Activated CD4-positive, alpha-beta T cell treated with anti-CD3 and anti-CD28 coated beads for 1 hour (primary cell): ENCODE measurements at regions not wholly inside any gene's neighbourhood (a gene's known extent, or its start where the extent isn't known, plus 50 kb on each side); places are given as distances from the start of the nearest gene placed in this dataset.
"Not testable (repeated sequence)": the region's sequence is repeated elsewhere in the genome, so short reads cannot be mapped to it uniquely, and the experiment has no call there.

Source experiments
- DNase-seq: peaks from one replicate; pipeline ENCODE4 v3.0.0-alpha.2; 2020

DNA sequence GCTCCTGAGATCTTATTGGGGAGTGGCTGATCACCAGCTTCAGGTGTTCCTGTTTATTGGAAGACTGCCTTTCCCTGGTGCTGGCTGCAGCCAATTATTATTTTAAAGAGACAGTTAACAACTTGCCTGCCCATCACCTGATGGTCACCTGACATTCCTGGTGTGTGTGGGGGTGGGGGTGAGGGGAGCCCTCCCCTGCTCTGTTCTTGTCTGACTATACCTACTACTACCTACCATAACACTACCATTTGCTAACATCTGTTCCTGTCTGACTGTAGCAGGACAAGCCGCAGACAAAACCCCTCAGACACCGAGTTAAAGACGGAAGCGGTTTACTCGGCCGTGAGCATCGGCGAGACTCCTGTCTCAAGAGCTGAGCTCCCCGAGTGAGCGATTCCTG, 54.9 kb upstream of the NBPF3 start:
- DNase-seq, result no peak

DNA sequence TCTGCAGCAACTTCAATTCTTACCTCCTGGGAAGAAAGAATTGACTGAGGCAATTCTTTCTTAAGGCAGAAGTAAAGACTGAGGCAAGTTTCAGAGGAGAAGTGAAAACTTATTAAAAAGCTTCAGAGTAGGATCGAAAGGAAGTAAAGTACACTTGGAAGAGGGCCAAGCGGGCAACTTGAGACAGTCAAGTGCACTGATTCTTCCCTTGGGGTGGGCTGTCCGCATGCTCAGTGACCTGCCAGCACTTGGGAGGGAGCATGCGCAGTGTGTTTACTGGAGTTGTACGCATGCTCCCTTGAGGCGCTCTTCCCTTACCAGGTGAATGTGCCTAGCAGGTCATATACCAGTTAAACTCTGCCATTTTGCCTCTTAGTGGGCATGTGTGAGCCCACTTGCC, 55.3 kb upstream of the NBPF3 start:
- DNase-seq, result no peak

DNA sequence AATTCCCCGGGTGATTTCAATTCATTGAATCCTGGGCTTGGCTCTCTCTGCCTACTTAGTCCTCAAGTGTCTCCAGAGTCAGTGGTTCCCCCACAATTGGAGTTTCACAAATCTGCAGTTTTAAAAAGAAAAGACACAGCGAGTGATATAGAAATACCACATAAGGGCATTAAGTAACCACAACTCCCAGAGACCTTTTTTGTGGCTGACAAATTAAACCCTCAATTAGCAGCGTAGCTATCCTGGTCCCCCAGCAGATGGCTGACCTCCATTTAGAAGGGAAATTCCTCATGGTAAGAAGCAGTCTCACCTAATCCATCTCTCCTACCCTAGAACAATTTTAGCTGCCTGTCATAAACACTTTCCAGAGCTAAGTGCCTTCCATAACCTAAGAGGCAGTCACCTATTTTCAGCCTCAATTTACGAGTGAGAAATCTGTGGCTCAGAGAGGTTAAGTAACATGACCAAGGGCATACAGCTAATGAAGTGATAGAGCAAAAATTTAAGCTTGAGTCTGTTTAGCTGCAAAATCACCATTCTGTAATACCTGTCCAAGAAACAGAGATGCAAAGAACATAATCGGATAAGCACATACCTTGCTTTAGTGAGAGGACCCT, 56.0 kb upstream of the NBPF3 start:
- DNase-seq, result no peak

DNA sequence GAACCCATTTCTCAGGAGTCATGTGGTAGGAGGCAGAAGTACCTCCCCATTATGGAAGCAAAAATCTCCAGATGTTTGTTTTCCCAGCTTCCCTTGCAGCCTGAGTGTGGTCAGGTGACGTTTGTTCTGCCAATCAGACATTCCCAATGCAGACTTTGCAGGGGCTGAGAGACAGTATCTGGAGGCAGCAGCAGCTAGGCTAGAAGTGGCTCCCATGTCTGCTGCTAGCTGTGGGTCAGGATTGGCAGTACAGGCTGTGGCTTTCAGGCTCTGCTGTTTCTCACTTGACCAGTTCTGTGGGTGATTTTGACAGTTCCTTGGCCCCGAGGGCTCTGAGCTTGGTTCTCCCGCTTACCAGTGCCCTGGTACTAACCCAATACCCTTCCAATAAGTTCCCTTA, 58.6 kb upstream of the NBPF3 start:
- DNase-seq, result no peak

DNA sequence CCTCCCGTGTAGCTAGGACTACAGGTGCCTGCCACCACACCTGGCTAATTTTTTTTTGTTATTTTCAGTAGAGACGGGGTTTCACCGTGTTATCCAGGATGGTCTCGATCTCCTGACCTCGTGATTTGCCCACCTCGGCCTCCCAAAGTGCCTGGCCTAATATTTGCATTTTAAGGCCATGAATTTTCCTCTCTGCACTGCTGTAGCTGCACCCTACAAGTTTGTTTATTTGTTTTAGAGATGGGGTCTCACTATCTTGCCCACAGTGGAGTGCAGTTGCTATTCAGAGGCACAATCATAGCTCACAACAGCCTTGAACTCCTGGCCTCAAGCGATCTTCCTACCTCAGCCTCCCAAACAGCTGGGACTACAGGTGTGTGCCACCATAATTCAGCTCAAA, 59.8 kb upstream of the NBPF3 start:
- not testable (repeated sequence) for DNase-seq

DNA sequence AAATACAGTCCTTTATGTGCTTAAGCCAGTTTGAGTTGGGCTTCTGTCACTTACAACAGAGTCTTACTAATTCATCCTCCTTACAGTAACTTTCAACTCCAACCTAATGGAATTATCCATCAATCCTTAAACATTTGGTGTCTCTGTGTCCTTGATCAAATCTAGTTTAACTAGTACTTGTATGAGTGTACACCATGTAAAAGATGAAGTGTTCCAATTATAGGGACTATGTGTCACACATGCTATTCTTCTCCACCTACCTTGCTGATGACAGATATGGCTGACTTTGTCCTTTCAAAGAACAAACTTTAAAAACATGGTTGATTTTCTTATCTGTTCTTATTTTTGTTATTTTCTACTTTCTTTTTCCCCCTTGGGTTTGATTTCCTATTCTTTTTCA, 60.4 kb upstream of the NBPF3 start:
- no peak for DNase-seq

DNA sequence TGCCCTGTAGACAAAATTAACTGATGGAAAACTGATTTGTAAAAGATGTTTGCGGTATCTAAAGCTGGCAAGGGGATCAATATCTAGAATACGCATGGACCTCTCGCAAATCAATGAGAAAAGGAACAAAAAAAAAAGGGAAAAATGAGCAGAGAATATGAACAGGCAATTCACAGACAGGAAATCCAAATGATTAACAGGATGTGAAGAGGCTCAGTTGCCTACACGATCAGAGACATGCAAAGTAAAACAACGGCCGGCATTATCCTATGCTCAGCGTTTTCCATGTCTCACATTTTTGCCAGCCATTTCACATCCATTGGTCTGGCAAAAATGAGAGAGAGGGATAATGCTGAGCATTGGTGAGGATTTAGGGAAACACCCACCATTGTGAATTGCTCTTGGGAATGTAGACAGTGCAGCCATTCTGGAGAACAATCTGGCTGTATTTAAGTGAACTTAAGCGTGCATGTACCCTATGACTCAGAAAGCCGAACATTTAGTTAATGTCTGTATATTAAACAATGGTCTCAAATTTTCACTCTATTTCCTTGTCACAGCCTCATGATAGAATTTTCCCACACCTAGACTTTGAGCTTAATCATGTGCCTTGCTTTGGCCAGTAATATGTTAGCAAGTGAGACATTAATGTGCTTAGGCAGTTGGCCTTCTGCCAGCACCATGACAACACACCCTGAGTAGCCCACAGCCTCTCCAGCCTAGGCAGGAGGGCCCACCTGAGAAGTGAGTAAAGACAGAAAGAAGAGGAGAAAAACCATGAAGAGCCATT, 61.0 kb upstream of the NBPF3 start:
- DNase-seq, result no peak

DNA sequence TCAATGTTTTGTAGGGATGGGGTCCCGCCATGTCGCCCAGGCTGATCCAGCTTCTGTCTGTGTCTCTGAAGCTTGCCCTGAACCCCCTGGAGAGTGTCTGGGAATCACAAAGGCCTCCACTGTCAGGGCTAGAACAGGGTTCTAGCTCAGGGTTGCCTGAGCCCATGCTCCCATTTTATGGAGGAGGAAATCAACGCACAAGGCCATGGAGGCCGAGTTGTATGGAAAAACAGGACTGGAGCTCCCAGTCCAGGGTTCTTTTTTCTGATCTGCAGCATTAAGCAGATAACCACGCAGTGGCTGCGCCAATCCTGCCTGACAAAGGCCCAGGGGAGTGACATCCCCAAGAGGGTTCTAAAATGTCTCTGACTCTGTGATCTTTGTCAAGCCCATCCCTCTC, 67.6 kb upstream of the NBPF3 start:
- DNase-seq, result no peak

DNA sequence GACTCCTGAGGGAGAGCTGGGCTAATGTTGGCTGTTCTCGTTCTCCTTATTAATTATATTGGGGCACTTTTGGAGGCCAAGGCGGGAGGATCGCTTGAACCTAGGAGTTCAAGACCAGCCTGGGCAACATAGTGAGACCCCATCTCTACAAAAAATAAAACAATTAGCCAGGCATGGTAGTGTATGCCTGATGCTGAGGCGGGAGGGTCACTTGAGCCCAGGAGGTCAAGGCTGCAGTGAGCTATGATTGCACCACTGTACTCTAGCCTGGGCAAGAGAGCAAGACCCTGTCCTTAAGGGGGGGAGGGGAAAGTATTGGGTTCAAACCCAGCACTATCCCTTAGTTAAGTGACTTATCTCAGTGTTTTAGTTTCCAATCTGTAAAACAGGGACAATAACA, 70.0 kb upstream of the NBPF3 start:
- no peak for DNase-seq

DNA sequence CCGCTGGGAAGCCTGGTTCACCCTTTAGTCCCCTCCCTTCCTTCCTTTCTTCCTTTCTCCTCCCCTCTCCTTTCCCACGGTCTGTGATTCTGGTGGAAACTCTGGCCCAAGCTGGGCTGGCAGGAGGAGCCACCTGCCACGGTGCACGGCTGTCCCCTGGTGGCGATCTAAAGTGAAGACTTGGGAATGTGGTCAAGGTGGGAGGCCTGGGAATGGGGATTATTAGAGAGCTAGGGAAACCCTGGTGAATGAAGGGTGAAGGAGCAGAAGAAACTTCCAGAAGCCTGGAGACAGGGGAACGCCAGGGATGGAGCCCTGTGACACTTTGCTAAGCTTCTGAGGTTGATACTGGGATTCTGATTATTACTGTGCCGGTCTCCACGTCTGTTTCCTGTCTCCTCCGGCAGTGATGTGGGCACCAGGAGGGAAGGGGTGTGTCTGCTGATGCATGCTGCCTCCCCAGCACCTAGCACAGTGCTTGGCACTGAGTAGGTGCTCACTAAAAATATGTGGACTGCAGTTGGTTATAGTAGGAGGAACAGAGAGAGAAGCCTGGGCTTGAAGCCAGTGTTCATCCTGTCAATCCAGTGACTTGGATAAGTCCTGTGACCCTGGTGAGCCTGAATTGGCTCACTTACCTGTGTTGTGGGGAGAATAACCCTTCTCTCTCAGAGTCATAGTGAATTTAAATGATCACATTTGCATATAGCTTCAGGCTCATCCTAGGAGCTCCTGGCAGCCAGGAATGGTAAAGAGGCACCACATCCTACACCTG, 71.2 kb upstream of the NBPF3 start:
- DNase-seq, result peak; percentile 46

DNA sequence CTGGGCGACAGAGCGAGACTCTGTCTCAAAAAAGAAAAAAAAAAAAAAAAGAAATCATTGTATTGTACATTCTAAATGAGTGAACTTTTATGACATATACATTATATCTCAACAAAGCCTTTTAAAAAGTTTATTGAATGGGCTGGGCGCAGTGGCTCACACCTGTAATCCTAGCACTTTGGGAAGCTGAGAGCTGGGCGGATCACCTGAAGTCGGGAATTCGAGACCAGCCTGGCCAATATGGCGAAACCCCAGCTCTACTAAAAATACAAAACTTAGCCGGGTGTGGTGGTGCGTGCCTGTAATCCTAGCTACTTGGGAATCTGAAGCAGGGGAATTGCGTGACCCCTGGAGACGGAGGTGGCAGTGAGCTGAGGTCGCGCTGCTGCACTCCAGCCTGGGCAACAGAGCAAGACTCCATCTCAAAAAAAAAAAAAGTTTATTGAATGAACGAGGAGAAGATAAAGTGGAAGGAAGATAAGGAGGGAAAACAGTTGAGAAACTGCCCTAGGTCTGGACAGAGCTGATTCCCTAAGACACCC, 71.9 kb upstream of the NBPF3 start:
- not testable (repeated sequence) for DNase-seq

DNA sequence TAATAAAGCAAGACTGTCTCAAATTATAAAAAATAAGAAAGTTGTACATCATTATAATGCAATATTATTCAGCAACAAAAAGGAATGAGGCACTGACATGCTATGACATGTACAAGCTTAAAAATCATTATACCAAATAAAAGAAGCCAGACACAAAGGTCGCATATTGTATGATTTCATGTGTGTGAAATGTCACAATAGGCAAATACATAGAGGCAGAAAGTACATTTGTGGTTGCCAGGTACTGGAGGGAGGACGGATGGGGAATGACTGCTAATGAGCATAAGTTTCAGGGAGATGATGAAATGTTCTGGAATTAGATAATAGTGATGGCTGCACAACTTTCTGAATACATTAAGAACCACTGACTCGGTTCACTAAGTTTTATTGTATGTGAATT, 73.6 kb upstream of the NBPF3 start:
- no peak for DNase-seq

DNA sequence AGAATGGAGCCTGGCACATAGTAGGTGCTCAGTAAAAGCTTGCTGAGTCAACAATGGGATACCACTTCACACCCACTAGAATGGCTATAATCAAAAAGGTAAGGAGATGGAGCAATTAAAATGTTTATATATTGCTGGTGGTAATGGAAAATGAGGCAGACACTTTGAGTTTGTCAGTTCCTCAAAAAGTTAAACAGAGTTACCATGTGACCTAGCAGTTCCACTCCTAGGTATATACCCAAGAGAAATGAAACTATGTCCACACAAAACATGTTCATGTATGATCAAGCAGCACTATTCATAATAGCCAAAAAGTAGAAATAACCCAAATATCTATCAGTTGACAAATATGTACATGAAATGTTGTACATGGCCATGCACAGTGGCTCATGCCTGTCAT, 74.8 kb upstream of the ECE1 start:
- no peak for DNase-seq

DNA sequence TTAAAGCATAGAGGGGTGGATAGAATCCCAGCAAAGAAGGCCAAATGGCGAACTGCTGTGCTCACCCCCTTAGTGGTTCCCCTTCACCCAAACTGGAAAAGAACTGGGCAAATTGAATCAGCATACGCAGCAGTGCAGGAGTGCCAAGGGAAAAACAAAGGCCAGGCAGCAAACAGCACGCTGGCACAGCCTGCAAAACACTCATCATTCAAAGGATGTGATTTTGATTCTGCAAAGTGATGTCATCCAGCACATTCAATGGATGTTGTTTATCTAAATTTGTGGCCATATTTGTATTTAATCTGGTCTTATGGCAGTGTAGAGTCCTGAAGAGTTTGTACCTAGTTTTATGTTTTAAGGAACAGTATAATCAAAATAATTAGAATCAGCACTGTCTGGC, 71.8 kb upstream of the ECE1 start:
- DNase-seq, result no peak

DNA sequence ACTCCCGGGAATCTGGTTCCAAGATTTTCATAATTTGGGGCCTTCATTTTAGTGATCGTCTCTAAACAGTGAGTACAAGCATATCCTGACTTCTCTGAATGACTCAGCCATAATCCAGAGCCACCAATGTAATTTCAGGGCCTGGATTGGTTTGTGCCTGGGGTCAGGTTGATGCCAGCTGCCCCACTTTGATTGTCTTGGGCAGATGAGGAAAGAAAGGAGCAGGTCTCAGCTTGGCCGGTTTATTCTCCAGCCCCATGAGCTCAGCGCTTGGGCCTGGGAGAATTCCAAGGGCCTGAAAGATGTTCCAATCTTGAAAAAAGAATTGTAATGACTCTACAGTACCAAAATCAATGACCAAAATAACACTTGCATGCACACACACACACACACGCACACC, 71.2 kb upstream of the ECE1 start:
- no peak for DNase-seq

DNA sequence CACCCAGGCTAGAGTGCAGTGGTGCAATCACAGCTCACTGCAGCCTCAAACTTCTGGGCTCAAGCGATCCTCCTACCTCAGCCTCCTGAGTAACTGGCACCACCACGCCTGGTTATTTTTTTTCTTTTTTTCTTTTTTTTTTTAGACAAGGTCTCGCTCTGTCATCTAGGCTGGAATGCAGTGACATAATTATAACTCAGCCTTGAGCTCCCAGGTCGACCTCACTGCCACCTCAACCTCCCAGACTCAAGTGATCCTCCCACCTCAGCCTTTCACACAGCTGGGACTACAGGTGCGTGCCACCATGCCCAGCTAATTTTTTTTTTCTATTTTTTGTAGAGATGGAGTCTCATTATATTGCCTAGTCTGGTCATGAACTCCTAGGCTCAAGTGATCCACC, 66.9 kb upstream of the ECE1 start:
- DNase-seq, result no peak

DNA sequence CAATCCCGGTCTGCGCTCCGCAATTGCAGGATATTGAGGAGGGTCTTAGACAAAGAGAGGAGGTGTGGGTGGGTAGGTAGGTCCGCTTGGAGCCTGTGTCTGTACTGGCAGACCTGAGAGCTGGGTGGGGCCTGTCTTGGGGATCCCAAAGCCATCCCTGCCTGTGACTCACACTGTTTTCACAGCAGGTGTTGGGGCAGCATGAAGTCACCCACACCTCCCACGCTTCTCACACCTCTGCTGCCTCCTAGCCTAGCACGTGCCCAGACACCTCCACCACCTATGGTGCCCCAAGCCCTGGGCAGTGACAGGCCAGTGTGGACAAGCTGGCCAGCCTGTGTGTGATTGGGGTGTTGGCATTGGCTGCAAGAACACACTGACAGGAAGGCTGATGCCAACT, 65.7 kb upstream of the ECE1 start:
- no peak for DNase-seq

DNA sequence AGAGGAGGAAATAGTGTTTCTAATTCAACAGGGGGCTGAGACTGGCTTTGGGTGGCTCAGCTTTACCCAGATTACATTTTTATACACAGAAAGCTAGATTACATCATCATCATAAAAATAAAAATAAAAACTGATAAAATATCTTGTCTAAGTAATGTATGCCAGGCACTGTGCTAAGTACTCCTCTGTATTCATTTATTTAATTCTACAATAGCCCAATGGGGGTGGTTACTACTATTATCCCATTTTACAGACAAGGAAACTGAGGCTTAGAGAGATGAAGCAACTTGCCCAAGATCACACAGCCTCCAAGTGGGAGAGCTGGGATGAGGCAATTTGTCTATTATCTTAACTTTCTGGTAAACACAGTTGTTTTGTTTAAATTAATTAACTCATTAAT, 62.3 kb upstream of the ECE1 start:
- no peak for DNase-seq

DNA sequence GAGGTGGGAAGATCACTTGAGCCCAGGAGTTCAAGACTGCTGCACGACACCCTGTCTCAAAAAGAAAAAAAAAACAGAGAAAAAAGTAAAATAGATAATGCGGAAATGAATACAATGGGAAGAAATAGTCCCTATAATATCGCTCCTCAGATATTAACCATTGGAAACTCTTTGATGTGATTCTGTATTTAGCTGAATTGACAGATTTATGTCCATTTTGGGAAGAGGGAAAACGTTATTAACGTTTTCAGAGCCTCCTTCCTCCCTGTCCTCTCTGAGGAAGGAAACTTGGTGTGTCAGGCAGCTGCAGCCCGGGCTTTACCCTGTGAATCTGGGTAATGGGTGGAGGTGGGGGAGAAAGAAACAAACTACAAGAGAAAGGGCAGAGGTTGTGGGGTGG, 61.6 kb upstream of the ECE1 start:
- no peak for DNase-seq

DNA sequence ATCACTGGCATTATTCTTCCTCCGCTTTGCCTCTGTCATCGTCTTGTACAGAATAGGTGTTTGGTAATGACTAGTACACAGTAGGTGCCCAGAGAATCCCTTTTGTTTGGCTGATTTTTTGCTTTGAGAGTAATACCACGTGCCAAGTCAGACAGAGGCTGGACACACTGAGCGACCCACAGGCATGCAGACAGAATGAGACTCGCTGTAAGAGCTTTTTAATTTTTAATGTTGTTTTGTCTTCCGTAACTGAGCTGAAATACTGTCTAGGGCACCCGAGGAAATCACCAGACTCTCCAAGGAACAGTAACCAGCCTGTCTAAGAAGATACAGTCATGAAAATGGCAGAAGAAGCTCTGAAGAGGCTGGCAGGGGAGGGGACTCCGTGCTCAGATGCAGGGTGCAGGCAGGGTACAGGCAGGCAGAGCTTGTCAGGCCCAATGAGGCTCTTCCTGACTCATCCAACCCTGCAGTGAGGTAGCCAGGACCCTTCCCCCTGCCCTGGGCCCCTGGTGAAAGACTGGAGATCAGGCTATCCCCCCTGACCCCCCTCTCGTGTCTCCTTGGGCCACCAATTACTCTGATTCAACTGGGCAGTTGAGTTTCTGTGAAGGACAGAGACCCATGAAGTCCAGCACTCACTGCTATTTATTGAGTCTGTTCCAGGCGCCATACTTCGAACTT, 60.1 kb upstream of the ECE1 start:
- no peak for DNase-seq

DNA sequence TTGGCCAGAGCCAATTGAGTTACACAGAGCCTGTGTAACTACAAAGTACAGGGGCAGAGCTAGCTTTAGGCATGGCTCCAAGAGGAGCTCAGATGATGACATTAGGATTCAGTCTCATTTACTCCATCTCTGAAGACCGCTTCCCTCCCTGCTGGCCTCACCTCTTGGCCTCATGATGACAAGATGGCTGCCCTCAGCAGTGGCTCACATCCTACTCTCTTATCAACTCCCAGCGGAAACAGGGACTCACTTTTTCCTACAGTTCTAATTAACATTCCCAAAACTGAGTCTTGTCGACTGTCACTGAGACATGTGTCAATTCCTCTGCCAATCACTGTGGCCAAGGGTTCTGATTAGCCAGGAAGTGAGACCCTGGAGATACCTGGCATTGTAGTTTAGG, 59.4 kb upstream of the ECE1 start:
- DNase-seq, result no peak

DNA sequence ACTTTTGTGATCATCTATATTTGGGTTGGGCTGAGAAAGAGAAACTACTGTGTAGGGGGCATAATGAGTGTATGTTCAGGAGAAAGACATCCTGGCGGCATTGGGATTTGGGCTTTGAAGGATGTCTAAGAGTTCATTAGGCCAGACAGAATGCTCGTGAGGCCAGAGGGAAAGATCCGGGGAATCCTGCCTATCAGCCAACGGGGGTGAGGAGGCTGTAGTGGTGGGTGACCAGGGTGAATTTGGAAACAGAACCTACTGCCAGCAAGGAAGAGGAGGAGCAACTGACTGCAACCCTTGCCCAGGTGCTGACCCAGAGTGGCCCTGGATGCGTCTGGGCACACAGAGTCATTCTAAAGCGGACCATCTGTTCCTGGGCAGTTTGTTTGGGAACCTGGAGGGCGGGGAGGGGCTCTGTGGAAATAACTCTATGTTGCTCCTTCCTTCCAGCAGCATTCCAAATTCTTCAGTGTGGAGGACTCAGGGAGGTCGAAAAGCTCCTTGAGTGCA, 56.9 kb upstream of the ECE1 start:
- no peak for DNase-seq
